SK-N-SH treated with all-trans-retinoic acid at 6 μM for 48 hours (cell line): ENCODE measurements at regions not wholly inside any gene's neighbourhood (a gene's known extent, or its start where the extent isn't known, plus 50 kb on each side); places are given as distances from the start of the nearest gene placed in this dataset.

Experiments used
- ATAC-seq: fragments of 200-7000 bp; cut with Tn5 transposase; 3 replicates; pipeline ENCODE4 v1.9.1; 2020; ENCODE audit warnings: mild to moderate bottlenecking, moderate library complexity
- ARNTL ChIP-seq: fragments of 450-650 bp; formaldehyde crosslinking; IDR thresholded peaks from 2 replicates; pipeline ENCODE4 v1.5.0; 2020; ENCODE audit warnings: low read depth, mild to moderate bottlenecking, moderate library complexity, borderline replicate concordance
- BACH2 ChIP-seq: fragments of 250-450 bp; sonication (Bioruptor Pico); IDR thresholded peaks from 2 replicates; pipeline ENCODE4 v1.9.0; 2021; ENCODE audit warnings: mild to moderate bottlenecking, borderline replicate concordance
- CREB5 ChIP-seq: fragments of 250-450 bp; sonication (Bioruptor Pico); IDR thresholded peaks from 2 replicates; pipeline ENCODE4 v1.5.1; 2020; ENCODE audit warnings: low read depth, mild to moderate bottlenecking, moderate library complexity
- CSDC2 ChIP-seq: fragments of 250-450 bp; sonication (Bioruptor Pico); IDR thresholded peaks from 2 replicates; pipeline ENCODE4 v1.5.0; 2020; ENCODE audit warnings: mild to moderate bottlenecking, moderate library complexity
- ESRRG ChIP-seq: fragments of 250-450 bp; sonication (Bioruptor Pico); IDR thresholded peaks from 2 replicates; pipeline ENCODE4 v1.6.1; 2021; ENCODE audit warnings: mild to moderate bottlenecking
- GLIS3 ChIP-seq: fragments of 250-450 bp; sonication (Bioruptor Pico); IDR thresholded peaks from 2 replicates; pipeline ENCODE4 v1.5.0; 2020; ENCODE audit warnings: mild to moderate bottlenecking, moderate library complexity
- ISL1 ChIP-seq: fragments of 250-450 bp; sonication (Bioruptor Pico); IDR thresholded peaks from 2 replicates; pipeline ENCODE4 v2.1.2; 2022; ENCODE audit warnings: mild to moderate bottlenecking, moderate library complexity
- OSR1 ChIP-seq: fragments of 250-450 bp; sonication (Bioruptor Pico); IDR thresholded peaks from 2 replicates; pipeline ENCODE4 v1.8.0; 2022; ENCODE audit warnings: moderate library complexity, mild to moderate bottlenecking, inconsistent platforms
- PPARA ChIP-seq: fragments of 250-450 bp; sonication (Bioruptor Pico); IDR thresholded peaks from 2 replicates; pipeline ENCODE4 v1.5.0; 2020; ENCODE audit warnings: mild to moderate bottlenecking, borderline replicate concordance
- RARB ChIP-seq: fragments of 250-450 bp; sonication (Bioruptor Pico); IDR thresholded peaks from 2 replicates; pipeline ENCODE4 v1.8.0; 2021; ENCODE audit warnings: mild to moderate bottlenecking, moderate library complexity
- SNAI2 ChIP-seq: fragments of 250-450 bp; sonication (Bioruptor Pico); IDR thresholded peaks from 2 replicates; pipeline ENCODE4 v1.5.0; 2020; ENCODE audit warnings: mild to moderate bottlenecking, moderate library complexity
- TCF4 ChIP-seq: fragments of 250-450 bp; sonication (Bioruptor Pico); IDR thresholded peaks from 2 replicates; pipeline ENCODE4 v1.8.0; 2021; ENCODE audit warnings: mild to moderate bottlenecking, moderate library complexity, borderline replicate concordance
- TOX ChIP-seq: fragments of 250-450 bp; sonication (Bioruptor Pico); IDR thresholded peaks from 2 replicates; pipeline ENCODE4 v1.8.0; 2021; ENCODE audit warnings: mild to moderate bottlenecking, moderate library complexity, borderline replicate concordance
- ZC3H10 ChIP-seq: fragments of 250-450 bp; sonication (Bioruptor Pico); IDR thresholded peaks from 2 replicates; pipeline ENCODE4 v1.5.1; 2021; ENCODE audit warnings: mild to moderate bottlenecking, moderate library complexity
- ZFP3 ChIP-seq: fragments of 250-450 bp; sonication (Bioruptor Pico); IDR thresholded peaks from 2 replicates; pipeline ENCODE4 v1.5.0; 2020; ENCODE audit warnings: mild to moderate bottlenecking, moderate library complexity
- ZFP30 ChIP-seq: fragments of 450-650 bp; formaldehyde crosslinking; IDR thresholded peaks from 2 replicates; pipeline ENCODE4 v1.5.0; 2022; ENCODE audit warnings: mild to moderate bottlenecking, moderate library complexity
- ZNF565 ChIP-seq: fragments of 450-650 bp; formaldehyde crosslinking; conservative IDR thresholded peaks from 2 replicates; pipeline ENCODE4 v1.5.0; 2020; ENCODE audit warnings: low read depth, mild to moderate bottlenecking, moderate library complexity
- ZNF70 ChIP-seq: fragments of 450-650 bp; formaldehyde crosslinking; IDR thresholded peaks from 2 replicates; pipeline ENCODE4 v1.5.0; 2020; ENCODE audit warnings: mild to moderate bottlenecking, moderate library complexity
- ZNF8 ChIP-seq: fragments of 450-650 bp; formaldehyde crosslinking; IDR thresholded peaks from 2 replicates; pipeline ENCODE4 v1.5.0; 2020; ENCODE audit warnings: mild to moderate bottlenecking, moderate library complexity
- TF ChIP-seq, protein P1 (sequence below): fragments of 250-450 bp; sonication (Bioruptor Pico); IDR thresholded peaks from 2 replicates; pipeline ENCODE4 v1.8.0; 2020; ENCODE audit warnings: mild to moderate bottlenecking, moderate library complexity, borderline replicate concordance
- TF ChIP-seq, protein P2 (sequence below): fragments of 250-450 bp; sonication (Bioruptor Pico); IDR thresholded peaks from 2 replicates; pipeline ENCODE4 v1.5.1; 2021; ENCODE audit warnings: mild to moderate bottlenecking, moderate library complexity
- TF ChIP-seq, protein P3 (sequence below): fragments of 250-450 bp; sonication (Bioruptor Pico); IDR thresholded peaks from 2 replicates; pipeline ENCODE4 v1.5.0; 2020; ENCODE audit warnings: mild to moderate bottlenecking, moderate library complexity

GRCh38 chr13:32925506-32925905 is 90.7 kb upstream of the KL start:
- TF ChIP-seq CSDC2 (CRISPR knock-in tag) (no peak), ZNF8 (no peak)
- no peak for ATAC-seq

DNA sequence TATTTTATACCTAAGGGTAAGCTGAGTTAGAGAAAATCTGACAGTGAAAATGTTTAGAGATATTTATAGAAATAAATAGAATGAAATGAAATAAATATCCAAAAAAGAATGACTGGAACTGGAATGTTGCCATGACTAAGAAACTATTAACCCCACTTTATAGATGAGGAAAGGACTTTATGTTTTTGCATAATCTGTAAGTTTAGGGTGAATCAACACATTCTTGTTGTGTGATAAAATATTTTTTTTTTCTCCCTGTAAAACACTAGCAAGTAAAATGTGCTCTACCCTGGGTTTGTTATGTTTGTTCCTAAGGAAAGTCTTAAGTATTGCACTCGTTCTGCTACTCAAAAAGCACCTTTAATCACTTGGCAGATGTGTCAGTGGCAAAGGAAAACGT is 83.8 kb upstream of the KL start:
- ATAC-seq = no peak
- TF ChIP-seq ISL1 (CRISPR knock-in tag) (no peak), SNAI2 (no peak), TOX (no peak), ZNF70 (no peak)

DNA sequence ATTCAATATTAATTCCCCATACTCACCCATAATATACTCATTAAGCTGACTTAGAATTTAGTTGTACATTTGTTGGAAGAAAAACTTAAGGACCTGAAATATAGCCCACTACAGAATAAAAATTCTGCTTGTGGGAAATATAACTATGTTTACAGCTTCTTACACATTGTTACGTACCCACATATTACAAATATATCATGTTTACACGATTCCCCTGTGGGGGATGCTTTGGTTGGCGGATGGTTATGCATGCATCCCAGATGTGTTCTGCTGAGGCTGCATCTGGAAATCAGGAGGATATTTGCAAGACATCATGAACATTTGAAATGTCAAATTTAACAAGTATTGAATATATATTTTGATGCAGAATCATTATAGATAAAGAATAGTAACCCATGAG is 79.5 kb upstream of the KL start:
- TF ChIP-seq CSDC2 (CRISPR knock-in tag) (no peak), ZC3H10 (CRISPR knock-in tag) (no peak), PPARA (CRISPR knock-in tag) (no peak), TCF4 (no peak), GLIS3 (CRISPR knock-in tag) (no peak), ZFP3 (CRISPR knock-in tag) (no peak), ZFP30 (CRISPR knock-in tag) (no peak), ZNF8 (no peak), ZNF70 (no peak), BACH2 (CRISPR knock-in tag) (no peak), ARNTL (no peak), RARB (CRISPR knock-in tag) (no peak), ZNF565 (CRISPR knock-in tag) (no peak)
- TF ChIP-seq, protein P1, sequence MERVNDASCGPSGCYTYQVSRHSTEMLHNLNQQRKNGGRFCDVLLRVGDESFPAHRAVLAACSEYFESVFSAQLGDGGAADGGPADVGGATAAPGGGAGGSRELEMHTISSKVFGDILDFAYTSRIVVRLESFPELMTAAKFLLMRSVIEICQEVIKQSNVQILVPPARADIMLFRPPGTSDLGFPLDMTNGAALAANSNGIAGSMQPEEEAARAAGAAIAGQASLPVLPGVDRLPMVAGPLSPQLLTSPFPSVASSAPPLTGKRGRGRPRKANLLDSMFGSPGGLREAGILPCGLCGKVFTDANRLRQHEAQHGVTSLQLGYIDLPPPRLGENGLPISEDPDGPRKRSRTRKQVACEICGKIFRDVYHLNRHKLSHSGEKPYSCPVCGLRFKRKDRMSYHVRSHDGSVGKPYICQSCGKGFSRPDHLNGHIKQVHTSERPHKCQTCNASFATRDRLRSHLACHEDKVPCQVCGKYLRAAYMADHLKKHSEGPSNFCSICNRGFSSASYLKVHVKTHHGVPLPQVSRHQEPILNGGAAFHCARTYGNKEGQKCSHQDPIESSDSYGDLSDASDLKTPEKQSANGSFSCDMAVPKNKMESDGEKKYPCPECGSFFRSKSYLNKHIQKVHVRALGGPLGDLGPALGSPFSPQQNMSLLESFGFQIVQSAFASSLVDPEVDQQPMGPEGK = no peak
- no peak for ATAC-seq

GRCh38 chr13:32938314-32938713 is 77.9 kb upstream of the KL start:
- ATAC-seq = no peak
- no peak for TF ChIP-seq SNAI2
- no peak for TF ChIP-seq ZNF8
- TF ChIP-seq TOX = no peak
- no peak for TF ChIP-seq PPARA (CRISPR knock-in tag)
- TF ChIP-seq GLIS3 (CRISPR knock-in tag) = no peak
- TF ChIP-seq CSDC2 (CRISPR knock-in tag) = no peak
- TF ChIP-seq TCF4 = no peak
- no peak for TF ChIP-seq CREB5
- no peak for TF ChIP-seq ISL1 (CRISPR knock-in tag)
- TF ChIP-seq, protein P1 = no peak
- TF ChIP-seq, all 23 proteins: peak for 0

GRCh38 chr13:32938907-32939306 is 77.3 kb upstream of the KL start:
- no peak for ATAC-seq
- TF ChIP-seq, protein P2, sequence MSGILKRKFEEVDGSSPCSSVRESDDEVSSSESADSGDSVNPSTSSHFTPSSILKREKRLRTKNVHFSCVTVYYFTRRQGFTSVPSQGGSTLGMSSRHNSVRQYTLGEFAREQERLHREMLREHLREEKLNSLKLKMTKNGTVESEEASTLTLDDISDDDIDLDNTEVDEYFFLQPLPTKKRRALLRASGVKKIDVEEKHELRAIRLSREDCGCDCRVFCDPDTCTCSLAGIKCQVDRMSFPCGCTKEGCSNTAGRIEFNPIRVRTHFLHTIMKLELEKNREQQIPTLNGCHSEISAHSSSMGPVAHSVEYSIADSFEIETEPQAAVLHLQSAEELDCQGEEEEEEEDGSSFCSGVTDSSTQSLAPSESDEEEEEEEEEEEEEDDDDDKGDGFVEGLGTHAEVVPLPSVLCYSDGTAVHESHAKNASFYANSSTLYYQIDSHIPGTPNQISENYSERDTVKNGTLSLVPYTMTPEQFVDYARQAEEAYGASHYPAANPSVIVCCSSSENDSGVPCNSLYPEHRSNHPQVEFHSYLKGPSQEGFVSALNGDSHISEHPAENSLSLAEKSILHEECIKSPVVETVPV (CRISPR knock-in tag) = no peak
- TF ChIP-seq ESRRG (CRISPR knock-in tag) (no peak), TCF4 (no peak), ISL1 (CRISPR knock-in tag) (no peak), BACH2 (CRISPR knock-in tag) (no peak), ZNF70 (no peak), CSDC2 (CRISPR knock-in tag) (no peak), ZFP3 (CRISPR knock-in tag) (no peak), ARNTL (no peak), ZFP30 (CRISPR knock-in tag) (no peak), PPARA (CRISPR knock-in tag) (no peak), RARB (CRISPR knock-in tag) (no peak), SNAI2 (no peak), OSR1 (CRISPR knock-in tag) (no peak), ZC3H10 (CRISPR knock-in tag) (no peak), TOX (no peak), ZNF565 (CRISPR knock-in tag) (no peak)
- TF ChIP-seq, protein P3, sequence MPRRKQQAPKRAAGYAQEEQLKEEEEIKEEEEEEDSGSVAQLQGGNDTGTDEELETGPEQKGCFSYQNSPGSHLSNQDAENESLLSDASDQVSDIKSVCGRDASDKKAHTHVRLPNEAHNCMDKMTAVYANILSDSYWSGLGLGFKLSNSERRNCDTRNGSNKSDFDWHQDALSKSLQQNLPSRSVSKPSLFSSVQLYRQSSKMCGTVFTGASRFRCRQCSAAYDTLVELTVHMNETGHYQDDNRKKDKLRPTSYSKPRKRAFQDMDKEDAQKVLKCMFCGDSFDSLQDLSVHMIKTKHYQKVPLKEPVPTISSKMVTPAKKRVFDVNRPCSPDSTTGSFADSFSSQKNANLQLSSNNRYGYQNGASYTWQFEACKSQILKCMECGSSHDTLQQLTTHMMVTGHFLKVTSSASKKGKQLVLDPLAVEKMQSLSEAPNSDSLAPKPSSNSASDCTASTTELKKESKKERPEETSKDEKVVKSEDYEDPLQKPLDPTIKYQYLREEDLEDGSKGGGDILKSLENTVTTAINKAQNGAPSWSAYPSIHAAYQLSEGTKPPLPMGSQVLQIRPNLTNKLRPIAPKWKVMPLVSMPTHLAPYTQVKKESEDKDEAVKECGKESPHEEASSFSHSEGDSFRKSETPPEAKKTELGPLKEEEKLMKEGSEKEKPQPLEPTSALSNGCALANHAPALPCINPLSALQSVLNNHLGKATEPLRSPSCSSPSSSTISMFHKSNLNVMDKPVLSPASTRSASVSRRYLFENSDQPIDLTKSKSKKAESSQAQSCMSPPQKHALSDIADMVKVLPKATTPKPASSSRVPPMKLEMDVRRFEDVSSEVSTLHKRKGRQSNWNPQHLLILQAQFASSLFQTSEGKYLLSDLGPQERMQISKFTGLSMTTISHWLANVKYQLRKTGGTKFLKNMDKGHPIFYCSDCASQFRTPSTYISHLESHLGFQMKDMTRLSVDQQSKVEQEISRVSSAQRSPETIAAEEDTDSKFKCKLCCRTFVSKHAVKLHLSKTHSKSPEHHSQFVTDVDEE (CRISPR knock-in tag) = no peak
- TF ChIP-seq, protein P1 = no peak
